ENCODE measurements at regions not wholly inside any gene's neighbourhood (a gene's known extent, or its start where the extent isn't known, plus 50 kb on each side); places are given as distances from the start of the nearest gene placed in this dataset.

DNA sequence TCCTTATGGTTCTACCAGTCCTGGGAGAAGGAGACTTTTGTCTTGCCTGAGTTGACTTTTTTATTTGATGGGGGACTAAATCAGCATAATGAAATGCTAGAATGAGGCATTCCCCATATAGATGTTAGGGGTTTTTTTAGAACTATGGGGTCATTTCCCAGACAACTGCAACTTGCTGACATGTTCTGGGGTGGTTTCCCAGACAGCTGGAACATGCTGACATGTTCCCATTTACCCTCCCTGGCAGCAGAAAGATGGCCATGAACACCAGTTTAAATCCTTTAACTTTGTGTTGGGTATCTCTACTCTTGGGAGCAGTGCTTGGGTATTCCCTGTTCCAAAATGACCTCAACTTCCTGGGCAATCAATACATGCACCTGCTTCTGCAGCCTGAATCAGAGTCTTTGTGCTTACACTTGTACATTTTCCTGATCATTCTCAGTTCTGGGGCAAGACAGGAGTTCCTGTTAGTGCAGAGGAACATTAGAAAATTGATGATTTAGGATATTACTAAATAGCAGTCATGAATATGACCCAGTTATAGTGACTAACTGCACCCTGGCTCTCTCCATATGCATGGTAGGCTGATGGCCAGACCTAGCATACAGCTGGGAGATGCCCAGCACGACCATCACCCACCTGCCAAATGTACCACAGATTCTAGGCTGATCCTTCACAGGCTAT lies 75.4 kb upstream of the CD5L start:
- Histone ChIP-seq H3K36me3 (replicated peaks in 1 of 2; ENCODE audit: control insufficient read depth in 1 of 2, insufficient read depth in 2 of 2, low read length in 1 of 2) (no peaks in the 10 kb centered on the region), H3K79me2 (ENCODE audit: insufficient read depth) (no peaks in the 10 kb centered on the region), H3K9ac (no peak overlapping the region), H3K4me3 (ENCODE audit: low read depth in 2 of 2, low read length in 1 of 2) (no peak overlapping the region), H2AFZ (ENCODE audit: low read depth) (no peak overlapping the region), H3K4me1 (ENCODE audit: control insufficient read depth in 1 of 2, insufficient read depth in 2 of 2, low read depth in 1 of 2, low read length in 1 of 2) (no peaks in the 10 kb centered on the region), H3K27ac (ENCODE audit: low read depth in 2 of 2, low read length in 1 of 2) (no peak overlapping the region), H3K9me2 (no peaks in the 10 kb centered on the region), H3K9me3 (no peaks in the 10 kb centered on the region), H3K4me2 (no peak overlapping the region), H3F3A (replicated peaks; ENCODE audit: insufficient read depth) (no peaks in the 10 kb centered on the region), H3K27me3 (ENCODE audit: insufficient read depth) (peaks cover 15% of the 10 kb centered on the region; the same call in 1 of the 2 replicates), H4K20me1 (ENCODE audit: insufficient read depth) (no peaks in the 10 kb centered on the region)
- WGBS (ENCODE audit: low lambda C conversion rate), result no CpG with 5 or more reads among the region's 1 CpG
- ChIA-PET CTCF (no interaction called here), POLR2A (no interaction called here)
- DNase-seq, result no peak
- no peak for TF ChIP-seq TCF12 (IDR thresholded peaks at IDR 0.05)
- TF ChIP-seq RAD21 (IDR thresholded peaks at IDR 0.05; ENCODE audit: low read length), result no peak
- TF ChIP-seq ELF1 (IDR thresholded peaks at IDR 0.05), result no peak
- TF ChIP-seq GABPA (IDR thresholded peaks at IDR 0.05; ENCODE audit: low read depth), result no peak
- TF ChIP-seq, protein P1, sequence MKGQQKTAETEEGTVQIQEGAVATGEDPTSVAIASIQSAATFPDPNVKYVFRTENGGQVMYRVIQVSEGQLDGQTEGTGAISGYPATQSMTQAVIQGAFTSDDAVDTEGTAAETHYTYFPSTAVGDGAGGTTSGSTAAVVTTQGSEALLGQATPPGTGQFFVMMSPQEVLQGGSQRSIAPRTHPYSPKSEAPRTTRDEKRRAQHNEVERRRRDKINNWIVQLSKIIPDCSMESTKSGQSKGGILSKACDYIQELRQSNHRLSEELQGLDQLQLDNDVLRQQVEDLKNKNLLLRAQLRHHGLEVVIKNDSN (IDR thresholded peaks at IDR 0.05; ENCODE audit: borderline replicate concordance, low read depth), result no peak
- TF ChIP-seq RFX5 (IDR thresholded peaks at IDR 0.05; ENCODE audit: low read length), result no peak
- no peak for TF ChIP-seq FOSL2 (IDR thresholded peaks at IDR 0.05; ENCODE audit: borderline replicate concordance, low read depth)
- TF ChIP-seq, protein P2, sequence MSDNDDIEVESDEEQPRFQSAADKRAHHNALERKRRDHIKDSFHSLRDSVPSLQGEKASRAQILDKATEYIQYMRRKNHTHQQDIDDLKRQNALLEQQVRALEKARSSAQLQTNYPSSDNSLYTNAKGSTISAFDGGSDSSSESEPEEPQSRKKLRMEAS (IDR thresholded peaks at IDR 0.05; ENCODE audit: low read depth), result no peak
- TF ChIP-seq MEF2A (IDR thresholded peaks at IDR 0.05; ENCODE audit: borderline replicate concordance, low read depth), result no peak
- TF ChIP-seq, protein P3, sequence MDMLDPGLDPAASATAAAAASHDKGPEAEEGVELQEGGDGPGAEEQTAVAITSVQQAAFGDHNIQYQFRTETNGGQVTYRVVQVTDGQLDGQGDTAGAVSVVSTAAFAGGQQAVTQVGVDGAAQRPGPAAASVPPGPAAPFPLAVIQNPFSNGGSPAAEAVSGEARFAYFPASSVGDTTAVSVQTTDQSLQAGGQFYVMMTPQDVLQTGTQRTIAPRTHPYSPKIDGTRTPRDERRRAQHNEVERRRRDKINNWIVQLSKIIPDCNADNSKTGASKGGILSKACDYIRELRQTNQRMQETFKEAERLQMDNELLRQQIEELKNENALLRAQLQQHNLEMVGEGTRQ (IDR thresholded peaks at IDR 0.05; ENCODE audit: borderline replicate concordance, low read depth, low read length), result no peak
- no peak for TF ChIP-seq MXI1 (IDR thresholded peaks at IDR 0.05; ENCODE audit: low read depth, low read length)
- TF ChIP-seq TEAD4 (IDR thresholded peaks at IDR 0.05; ENCODE audit: borderline replicate concordance, insufficient read depth), result no peak

DNA sequence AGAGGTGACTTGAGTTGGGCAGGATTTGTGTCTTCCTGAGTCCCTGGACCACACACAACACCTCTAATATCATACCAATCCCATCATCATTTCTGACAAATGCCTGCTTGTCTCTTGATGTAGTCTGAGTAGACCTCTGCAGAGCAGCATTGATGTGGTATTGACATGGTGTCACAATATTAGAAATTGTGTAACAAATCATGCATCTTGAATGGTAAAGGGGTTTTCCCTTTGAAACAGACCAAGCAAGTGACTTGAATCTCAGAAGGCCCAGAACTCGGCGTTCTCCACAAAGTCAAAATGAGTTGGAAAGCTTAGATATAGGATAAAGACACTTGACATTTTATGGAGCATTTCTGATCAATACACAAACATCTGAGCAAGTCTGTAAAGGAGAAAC lies 72.7 kb upstream of the KIRREL1 start:
- no peak overlapping the region for H2AFZ ChIP-seq (ENCODE audit: low read depth)
- TF ChIP-seq RXRA (IDR thresholded peaks at IDR 0.05; ENCODE audit: borderline replicate concordance, low read depth), result no peak
- TF ChIP-seq, protein P4, sequence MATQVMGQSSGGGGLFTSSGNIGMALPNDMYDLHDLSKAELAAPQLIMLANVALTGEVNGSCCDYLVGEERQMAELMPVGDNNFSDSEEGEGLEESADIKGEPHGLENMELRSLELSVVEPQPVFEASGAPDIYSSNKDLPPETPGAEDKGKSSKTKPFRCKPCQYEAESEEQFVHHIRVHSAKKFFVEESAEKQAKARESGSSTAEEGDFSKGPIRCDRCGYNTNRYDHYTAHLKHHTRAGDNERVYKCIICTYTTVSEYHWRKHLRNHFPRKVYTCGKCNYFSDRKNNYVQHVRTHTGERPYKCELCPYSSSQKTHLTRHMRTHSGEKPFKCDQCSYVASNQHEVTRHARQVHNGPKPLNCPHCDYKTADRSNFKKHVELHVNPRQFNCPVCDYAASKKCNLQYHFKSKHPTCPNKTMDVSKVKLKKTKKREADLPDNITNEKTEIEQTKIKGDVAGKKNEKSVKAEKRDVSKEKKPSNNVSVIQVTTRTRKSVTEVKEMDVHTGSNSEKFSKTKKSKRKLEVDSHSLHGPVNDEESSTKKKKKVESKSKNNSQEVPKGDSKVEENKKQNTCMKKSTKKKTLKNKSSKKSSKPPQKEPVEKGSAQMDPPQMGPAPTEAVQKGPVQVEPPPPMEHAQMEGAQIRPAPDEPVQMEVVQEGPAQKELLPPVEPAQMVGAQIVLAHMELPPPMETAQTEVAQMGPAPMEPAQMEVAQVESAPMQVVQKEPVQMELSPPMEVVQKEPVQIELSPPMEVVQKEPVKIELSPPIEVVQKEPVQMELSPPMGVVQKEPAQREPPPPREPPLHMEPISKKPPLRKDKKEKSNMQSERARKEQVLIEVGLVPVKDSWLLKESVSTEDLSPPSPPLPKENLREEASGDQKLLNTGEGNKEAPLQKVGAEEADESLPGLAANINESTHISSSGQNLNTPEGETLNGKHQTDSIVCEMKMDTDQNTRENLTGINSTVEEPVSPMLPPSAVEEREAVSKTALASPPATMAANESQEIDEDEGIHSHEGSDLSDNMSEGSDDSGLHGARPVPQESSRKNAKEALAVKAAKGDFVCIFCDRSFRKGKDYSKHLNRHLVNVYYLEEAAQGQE (IDR thresholded peaks at IDR 0.05; ENCODE audit: low read depth, low read length), result no peak
- no peak for TF ChIP-seq TAF1 (IDR thresholded peaks at IDR 0.05; ENCODE audit: borderline replicate concordance, low read depth, low read length)
- no peak for TF ChIP-seq TEAD4 (IDR thresholded peaks at IDR 0.05; ENCODE audit: borderline replicate concordance, insufficient read depth)
- no peak for TF ChIP-seq RCOR1 (IDR thresholded peaks at IDR 0.05; ENCODE audit: low read length)
- TF ChIP-seq, protein P5, sequence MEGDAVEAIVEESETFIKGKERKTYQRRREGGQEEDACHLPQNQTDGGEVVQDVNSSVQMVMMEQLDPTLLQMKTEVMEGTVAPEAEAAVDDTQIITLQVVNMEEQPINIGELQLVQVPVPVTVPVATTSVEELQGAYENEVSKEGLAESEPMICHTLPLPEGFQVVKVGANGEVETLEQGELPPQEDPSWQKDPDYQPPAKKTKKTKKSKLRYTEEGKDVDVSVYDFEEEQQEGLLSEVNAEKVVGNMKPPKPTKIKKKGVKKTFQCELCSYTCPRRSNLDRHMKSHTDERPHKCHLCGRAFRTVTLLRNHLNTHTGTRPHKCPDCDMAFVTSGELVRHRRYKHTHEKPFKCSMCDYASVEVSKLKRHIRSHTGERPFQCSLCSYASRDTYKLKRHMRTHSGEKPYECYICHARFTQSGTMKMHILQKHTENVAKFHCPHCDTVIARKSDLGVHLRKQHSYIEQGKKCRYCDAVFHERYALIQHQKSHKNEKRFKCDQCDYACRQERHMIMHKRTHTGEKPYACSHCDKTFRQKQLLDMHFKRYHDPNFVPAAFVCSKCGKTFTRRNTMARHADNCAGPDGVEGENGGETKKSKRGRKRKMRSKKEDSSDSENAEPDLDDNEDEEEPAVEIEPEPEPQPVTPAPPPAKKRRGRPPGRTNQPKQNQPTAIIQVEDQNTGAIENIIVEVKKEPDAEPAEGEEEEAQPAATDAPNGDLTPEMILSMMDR (IDR thresholded peaks at IDR 0.05), result no peak
- TF ChIP-seq CHD2 (IDR thresholded peaks at IDR 0.05; ENCODE audit: low read length, partially characterized antibody), result no peak
- TF ChIP-seq EZH2phosphoT487 (IDR thresholded peaks at IDR 0.05; ENCODE audit: borderline replicate concordance, low read depth), result no peak
- no peak for TF ChIP-seq RAD21 (IDR thresholded peaks at IDR 0.05; ENCODE audit: low read length)
- no peak for TF ChIP-seq FOXJ3 (CRISPR knock-in tag; IDR thresholded peaks at IDR 0.05)
- no peak for TF ChIP-seq MXI1 (IDR thresholded peaks at IDR 0.05; ENCODE audit: low read depth, low read length)
- TF ChIP-seq NFIC (IDR thresholded peaks at IDR 0.05; ENCODE audit: borderline replicate concordance), result no peak
- TF ChIP-seq MEF2A (IDR thresholded peaks at IDR 0.05; ENCODE audit: borderline replicate concordance, low read depth), result no peak

More for the DNA sequence above, 72.7 kb upstream of the KIRREL1 start:
- Histone ChIP-seq H4K20me1 (ENCODE audit: insufficient read depth) (no peaks in the 10 kb centered on the region), H3K79me2 (ENCODE audit: insufficient read depth) (no peaks in the 10 kb centered on the region), H3K9me2 (no peaks in the 10 kb centered on the region), H3K27me3 (ENCODE audit: insufficient read depth) (peaks cover 39% of the 10 kb centered on the region; the same call in 1 of the 2 replicates), H3K9ac (no peak overlapping the region), H3K4me1 (ENCODE audit: control insufficient read depth in 1 of 2, insufficient read depth in 2 of 2, low read depth in 1 of 2, low read length in 1 of 2) (no peaks in the 10 kb centered on the region), H3K4me2 (no peak overlapping the region), H3K36me3 (replicated peaks in 1 of 2; ENCODE audit: control insufficient read depth in 1 of 2, insufficient read depth in 2 of 2, low read length in 1 of 2) (no peaks in the 10 kb centered on the region), H3K27ac (ENCODE audit: low read depth in 2 of 2, low read length in 1 of 2) (no peak overlapping the region), H3K4me3 (ENCODE audit: low read depth in 2 of 2, low read length in 1 of 2) (no peak overlapping the region), H3K9me3 (no peaks in the 10 kb centered on the region), H3F3A (replicated peaks; ENCODE audit: insufficient read depth) (no peaks in the 10 kb centered on the region)
- DNase-seq, result no peak
- ChIA-PET POLR2A (no interaction called here), CTCF (interaction anchor here (1.8 kb wide), 1 partner anchor 10 kb away, joined by 4 read pairs; no protein-coding TSS in a partner anchor)
- 2% methylated on average over 2 of the region's 2 CpGs for WGBS (ENCODE audit: low lambda C conversion rate)

Measured in SK-N-SH (cell line).